Epithelial cell of proximal tubule (primary cell): ENCODE measurements at regions not wholly inside any gene's neighbourhood (a gene's known extent, or its start where the extent isn't known, plus 50 kb on each side); places are given as distances from the start of the nearest gene placed in this dataset.

Experiments used
- DNase-seq: peaks from one replicate; pipeline ENCODE4 v3.0.0-alpha.2; 2011; ENCODE audit warnings: low read depth
- H3K4me3 ChIP-seq: 2 replicates; pipeline ENCODE4 v1.5.1; 2011; ENCODE audit warnings: low read depth, mild to moderate bottlenecking, low read length
- CTCF ChIP-seq: conservative IDR thresholded peaks from 2 replicates; pipeline ENCODE4 v1.5.1; 2012; ENCODE audit warnings: low read depth, mild to moderate bottlenecking, low read length

- no peak for DNase-seq
- TF ChIP-seq CTCF: no peak
- H3K4me3 ChIP-seq: no peak overlapping the region
Measured at GRCh38 chr4:170675568-170676262, 586.0 kb upstream of the AADAT start.

GRCh38 chr4:170674176-170674575 is 584.4 kb upstream of the AADAT start:
- no peak overlapping the region for H3K4me3 ChIP-seq
- DNase-seq: no peak
- no peak for TF ChIP-seq CTCF

- no peak for TF ChIP-seq CTCF
- H3K4me3 ChIP-seq: no peak overlapping the region
- DNase-seq: no peak
Measured at GRCh38 chr4:170672381-170672965, 582.7 kb upstream of the AADAT start.

- no peak for DNase-seq
- no peak overlapping the region for H3K4me3 ChIP-seq
- TF ChIP-seq CTCF: no peak
Measured at GRCh38 chr4:170671171-170671570, 581.4 kb upstream of the AADAT start.

GRCh38 chr4:170667814-170668213 is 578.1 kb upstream of the AADAT start:
- no peak for TF ChIP-seq CTCF
- no peak overlapping the region for H3K4me3 ChIP-seq
- DNase-seq: no peak

GRCh38 chr4:170666909-170667308 is 577.2 kb upstream of the AADAT start:
- no peak for DNase-seq
- no peak for TF ChIP-seq CTCF
- no peak overlapping the region for H3K4me3 ChIP-seq

- TF ChIP-seq CTCF: no peak
- no peak for DNase-seq
- no peak overlapping the region for H3K4me3 ChIP-seq
Measured at GRCh38 chr4:170662250-170662649, 572.5 kb upstream of the AADAT start.
